Limb (tissue), 2 donors: ENCODE measurements at regions not wholly inside any gene's neighbourhood (a gene's known extent, or its start where the extent isn't known, plus 50 kb on each side); places are given as distances from the start of the nearest gene placed in this dataset.
"Not testable (repeated sequence)": the region's sequence is repeated elsewhere in the genome, so short reads cannot be mapped to it uniquely, and the experiment has no call there.

Experiments
- DNase-seq, 2 donors: peaks; one replicate each; pipeline ENCODE4 v3.0.0-alpha.2; 2016; ENCODE audit errors: extremely low spot score in 2 of 2

DNA sequence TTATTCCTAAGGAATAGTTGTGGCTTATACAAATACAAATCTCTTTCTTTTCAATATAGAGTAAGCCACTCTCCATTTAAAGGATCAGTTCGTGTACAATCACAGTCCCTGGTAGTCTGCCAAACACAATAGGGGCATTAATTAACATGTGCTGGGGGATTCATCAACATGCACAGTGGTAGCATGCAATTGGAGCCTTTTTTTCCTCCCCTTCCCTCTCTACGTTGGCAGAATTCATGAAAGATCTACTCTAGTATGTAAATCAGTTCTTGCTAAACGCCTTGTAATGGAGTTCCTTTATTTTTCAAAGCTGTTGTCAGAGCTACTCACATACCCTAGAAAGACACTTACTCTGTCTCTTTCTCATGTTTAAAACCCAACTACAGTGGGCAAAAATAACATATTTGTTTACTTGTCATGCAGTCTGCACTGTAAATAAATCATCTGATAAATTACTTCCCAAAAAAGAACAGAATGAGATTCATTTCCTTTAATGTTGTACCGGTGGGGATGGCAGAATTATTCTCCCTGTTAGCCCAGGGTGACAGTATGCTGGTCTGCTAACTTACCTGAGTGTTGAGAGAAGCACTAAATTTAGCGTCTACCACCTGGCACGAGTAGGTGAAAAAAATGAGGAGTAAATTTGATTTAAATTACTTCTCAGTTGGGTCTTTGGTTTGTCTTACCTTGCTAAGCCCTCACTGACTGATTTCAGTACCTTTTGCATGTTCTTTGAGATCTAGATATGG is 341.5 kb upstream of the CCNH start:
- DNase-seq = no peak

DNA sequence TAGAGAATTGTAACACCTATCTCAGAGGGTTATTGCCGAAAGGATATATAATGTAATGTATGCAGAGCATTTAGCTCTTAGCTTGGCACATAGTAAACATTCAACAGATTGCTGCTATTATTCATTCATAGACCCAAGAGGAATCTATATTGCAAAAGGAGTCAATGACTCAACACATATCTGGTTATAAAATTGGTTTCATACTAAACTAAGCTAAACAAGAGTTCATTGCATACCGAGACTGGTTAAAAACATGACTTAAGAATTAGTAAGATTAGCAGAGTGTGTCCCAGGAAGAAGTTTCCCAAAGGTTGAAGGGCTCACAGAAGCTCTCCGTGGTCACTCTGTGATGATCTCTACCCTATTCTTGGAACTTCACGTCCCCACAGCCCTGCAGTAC is 339.6 kb upstream of the CCNH start:
- no peak for DNase-seq

DNA sequence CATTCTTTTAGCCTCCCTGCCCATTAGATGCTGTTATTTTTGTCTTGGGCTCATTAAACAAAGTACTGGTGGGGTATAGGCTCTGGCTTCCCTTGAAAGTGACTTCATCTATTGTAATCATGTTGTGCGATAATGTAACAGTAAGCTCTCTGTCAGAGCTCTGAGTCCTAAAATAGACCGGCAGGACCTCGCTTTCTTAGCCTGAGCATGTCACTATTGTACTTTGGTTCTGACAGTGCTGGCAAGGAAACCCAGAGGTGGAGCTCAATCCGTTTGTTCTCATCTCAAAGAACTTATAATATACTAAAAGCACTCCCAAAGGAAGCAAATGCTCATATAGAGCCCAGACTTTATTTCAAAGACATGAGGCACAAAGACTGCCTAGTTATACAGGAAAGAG is 339.1 kb upstream of the CCNH start:
- no peak for DNase-seq

DNA sequence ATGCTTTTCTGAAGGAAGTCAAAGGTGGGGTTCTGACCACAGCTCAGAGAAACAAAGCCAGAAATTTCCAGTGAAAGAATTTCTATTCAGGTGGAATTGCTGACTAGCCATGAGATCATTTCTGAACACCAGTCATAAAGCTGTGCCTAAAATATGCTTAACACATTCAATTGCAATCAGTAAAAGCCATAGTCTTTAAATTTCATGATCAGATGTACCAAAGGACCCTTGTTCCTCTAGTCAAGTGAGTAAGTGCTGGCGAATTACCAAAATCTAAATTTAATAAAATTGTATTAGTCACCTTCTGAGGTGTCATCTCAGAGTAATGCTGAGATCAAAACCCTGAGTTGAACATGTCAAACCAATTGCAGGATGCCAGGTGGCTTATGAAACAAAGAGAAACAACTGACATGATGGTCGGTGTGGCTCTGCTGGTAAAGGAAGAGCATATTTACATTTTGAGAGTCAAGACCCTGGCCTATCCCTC is 334.2 kb upstream of the CCNH start:
- no peak for DNase-seq

DNA sequence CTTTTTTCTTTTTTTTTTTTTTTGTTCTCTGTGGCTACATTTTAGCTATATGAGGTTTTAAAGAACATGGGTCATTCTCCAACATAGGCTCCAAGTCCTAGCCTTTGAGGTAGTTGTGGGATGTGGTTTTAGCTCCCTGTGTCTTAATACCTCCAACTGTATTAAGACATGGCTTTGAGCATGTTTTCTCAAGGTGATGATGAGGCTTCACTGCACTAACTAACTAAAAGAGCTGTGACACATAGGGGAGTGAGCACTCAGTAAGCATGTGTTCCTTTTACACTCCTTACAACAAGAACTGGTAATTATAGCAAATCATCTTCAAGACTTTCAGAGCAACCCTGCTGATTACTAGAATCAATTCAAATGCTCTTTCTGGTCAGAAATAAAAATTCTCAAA is 333.6 kb upstream of the CCNH start:
- DNase-seq = no peak

DNA sequence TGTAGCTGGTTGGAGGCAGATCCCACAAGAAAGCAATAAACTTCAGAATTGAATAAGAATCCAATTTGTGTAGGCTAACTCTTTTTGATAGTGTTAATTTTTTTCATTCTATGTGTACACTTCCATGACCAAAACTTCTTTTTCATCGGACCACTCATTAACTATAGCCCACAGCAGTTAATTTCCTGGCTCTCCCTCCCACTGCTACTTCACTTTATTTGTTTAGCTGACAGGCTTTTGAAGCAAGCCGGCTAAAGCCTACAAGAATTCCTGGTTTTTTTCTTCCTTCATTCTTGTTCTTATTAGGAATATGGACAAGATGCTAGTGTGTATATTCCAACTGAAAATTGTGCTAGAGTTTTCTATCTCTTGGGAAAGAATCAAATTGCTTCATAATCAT is 329.2 kb upstream of the CCNH start:
- no peak for DNase-seq

DNA sequence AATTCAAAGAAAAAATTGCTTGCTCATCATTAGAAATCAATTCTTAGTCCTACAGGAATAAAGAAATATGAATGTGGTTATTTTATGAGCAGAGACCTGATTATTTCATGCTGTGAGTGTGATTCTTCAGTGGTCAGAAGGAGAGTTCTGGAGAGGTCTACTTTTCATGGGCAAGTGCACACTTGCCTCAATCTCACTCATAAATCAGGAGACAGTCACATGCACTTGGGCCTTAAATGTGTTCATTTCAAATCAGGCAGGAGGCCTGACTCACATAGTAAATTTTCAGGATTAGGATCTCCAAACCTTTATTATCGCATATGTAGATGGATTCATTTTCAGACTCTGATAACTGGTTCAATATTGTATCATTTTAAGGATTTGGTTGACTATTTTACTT is 323.2 kb upstream of the CCNH start:
- DNase-seq = no peak

DNA sequence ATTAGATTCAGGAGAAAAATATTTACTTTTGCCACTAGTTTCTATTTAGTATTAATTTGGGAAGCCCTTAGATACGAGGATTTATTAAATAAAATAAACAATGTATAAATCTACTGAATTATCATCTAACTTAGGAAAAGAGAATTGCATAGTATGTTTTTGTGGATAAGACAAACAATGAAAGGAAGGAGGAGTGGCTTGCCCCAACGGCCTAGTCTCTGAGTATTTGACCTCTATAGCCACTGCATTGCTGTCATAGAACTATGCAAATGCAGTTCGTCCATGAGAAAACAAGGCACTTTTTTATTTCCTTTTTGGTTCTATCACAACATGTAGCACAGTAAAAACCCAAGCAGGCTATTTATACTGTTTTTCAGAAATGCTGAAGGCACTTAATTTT is 321.2 kb upstream of the CCNH start:
- no peak for DNase-seq

DNA sequence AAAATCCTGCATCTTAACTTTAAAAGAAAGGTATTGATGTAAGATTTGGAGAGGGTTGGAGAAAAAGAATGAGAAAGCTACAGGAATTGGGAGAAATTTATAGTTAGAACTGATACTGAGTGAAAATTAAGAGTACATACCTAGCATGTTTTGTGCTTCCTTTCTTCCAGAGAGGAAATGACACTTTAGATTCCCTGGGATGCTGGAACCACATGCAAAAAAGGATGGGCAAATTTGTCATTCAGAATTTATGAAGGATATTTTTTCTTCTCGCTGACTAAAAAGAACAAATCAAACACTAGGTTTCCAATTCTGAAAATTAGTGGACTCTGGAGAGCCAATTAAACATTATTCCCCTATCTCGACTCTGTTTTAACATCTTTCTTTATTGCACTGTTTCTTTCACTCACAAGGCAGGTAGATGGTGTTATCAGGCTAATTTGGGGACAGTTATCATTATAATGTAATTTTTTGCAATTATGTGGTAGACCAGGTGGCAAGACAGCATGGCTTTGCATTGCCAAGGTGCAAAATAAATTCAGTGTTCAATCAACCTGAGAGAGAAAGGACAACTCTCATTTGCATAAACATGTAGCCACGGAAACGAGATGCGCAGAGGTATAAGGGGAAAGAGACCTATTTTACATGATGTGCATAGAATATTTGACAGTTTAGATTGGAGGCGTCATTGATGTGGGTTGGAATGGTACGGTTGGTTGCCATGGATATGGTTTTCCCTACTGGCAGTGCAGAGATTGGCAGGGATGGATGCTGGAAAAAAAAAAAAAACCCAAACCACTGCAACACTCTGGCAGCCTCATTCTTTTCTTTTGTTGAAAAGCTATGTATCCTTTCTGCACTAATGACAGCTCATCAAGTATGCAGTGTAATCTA is 320.4 kb upstream of the CCNH start:
- no peak for DNase-seq

DNA sequence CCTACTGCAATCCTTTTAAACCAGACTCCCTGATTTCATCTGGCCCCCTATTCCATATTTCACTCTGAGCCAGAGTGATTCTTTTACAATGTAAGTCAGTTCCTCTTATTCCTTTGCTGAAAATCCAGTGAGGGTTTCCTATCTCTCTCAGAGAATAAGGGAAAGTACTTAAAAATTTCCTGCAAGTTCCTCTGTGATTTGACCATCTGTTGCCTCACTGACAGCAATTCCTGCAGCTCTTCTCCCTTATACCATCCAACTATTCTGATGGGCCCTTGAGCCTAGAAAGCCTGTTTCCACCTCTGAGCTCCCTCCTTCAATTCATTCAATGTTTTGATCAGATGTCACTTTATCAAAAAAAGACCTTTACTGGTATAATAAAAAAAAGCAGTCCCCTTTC is 317.1 kb upstream of the CCNH start:
- DNase-seq = no peak

DNA sequence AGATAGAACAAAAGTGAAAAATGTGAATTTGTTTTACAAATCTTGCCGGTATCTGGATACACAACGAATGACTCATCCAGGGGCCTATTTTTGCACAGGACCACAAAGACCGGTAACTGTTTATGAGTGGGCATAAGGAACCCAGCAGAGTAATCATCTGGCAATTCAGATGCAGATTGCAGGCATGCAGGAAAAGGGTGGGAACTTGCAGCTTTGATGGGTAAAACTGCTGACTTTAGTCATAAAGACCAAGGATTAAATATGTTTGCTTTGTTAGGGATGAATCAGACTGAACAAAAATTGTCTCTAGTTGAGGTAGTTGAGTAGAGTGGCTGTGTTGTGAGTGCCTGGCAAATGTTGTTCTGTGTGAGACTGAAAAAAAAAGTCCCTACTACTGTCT is 309.6 kb upstream of the CCNH start:
- DNase-seq = no peak

DNA sequence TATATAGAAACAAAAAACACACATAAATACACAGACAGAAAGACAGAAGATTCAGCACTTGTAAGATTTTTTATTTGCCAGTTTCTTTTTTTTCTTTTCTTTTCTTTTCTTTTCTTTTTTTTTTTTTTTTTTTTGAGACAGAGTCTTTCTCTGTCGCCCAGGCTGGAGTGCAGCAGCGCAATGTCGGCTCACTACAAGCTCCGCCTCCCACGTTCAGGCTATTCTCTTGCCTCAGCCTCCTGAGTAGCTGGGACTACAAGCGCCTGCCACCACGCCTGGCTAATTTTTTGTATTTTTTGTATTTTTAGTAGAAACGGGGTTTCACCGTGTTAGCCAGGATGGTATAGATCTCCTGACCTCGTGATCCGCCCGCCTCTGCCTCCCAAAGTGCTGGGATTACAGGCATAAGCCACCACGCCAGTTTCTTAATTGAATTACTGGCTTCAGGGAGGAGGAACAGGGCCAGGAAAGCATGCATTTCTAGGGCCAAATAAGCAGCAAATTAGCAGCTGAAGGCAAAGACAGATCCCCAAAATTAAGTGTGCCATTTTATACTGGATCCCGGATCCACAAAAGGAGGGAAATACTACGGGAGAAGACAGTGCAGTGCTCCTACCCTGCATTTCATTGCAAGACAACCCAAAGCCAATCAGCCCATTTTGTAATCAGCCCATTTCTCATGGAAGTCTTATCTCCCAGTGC is 305.6 kb upstream of the CCNH start:
- DNase-seq = not testable (repeated sequence)

DNA sequence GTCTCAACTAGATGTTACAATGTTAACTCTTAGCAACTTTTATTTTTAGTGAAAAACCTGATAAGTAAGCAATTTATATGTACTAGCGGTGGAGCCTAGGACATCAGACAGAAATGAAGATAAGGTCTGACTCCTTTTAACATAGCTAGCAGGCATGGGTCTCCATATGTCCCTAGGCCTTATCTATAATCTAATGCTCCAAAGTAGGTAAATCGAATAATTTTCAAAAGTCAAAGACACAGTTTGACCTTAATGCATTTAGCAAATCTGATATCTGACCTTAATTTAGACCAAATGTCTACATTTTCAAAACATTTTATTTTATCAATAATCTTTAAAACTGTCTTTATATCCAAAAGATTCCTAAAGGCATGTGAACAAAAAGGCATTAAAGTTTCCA is 305.0 kb upstream of the CCNH start:
- no peak for DNase-seq

DNA sequence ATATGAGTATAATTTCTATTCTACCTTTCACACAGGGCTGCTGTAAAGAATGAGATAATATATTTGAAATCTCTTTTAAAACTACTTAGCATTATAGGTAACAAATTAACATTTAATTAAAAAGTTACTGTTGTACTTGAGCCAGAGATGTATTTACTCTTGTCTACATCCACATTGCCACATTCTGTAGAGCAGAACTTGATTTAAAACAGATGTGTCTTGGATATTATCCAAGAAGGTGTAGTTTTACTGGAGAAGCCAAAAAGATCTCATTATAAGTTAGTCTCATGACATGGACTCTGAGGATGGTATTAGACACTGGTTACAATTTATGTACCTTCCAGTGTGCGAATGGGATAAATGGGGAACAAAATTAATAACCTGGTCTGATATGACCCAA is 293.1 kb upstream of the CCNH start:
- peak in 1 of 2 donors; percentile 12 for DNase-seq

DNA sequence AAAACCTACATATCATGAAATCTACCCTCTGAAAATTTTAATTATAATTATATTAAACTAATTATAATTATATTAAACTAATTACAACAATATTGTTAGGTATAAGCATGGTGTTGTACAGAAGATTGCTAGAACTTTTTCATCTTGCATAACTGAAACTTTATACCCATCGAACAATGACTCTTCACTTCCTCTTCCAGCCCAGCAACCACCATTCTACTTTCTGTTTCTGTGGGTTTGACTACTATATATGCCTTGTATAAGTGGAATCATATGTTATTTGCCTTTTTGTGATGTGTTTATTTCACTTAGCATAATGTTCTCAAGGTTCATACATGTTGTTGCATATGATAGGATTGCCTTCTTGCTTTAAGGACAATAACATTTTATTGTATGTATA is 274.2 kb upstream of the CCNH start:
- no peak for DNase-seq

DNA sequence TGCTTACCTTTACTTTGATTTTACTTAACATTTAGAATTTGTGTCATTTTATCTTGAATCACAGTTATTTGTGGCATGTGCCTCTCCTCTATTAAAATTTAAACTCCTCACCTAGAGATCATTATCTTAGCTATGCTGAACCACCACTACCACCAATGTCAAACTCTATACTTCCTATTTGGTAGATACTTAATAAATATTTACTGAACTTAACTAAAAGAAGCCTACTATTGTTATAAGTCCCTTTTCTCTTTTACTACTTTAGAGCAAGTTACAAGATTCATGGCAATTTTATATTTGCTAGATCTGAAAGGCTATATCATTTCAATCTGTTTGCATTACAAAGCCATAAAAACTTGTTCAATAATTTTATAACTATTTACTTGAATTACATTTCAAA is 273.3 kb upstream of the CCNH start:
- no peak for DNase-seq

DNA sequence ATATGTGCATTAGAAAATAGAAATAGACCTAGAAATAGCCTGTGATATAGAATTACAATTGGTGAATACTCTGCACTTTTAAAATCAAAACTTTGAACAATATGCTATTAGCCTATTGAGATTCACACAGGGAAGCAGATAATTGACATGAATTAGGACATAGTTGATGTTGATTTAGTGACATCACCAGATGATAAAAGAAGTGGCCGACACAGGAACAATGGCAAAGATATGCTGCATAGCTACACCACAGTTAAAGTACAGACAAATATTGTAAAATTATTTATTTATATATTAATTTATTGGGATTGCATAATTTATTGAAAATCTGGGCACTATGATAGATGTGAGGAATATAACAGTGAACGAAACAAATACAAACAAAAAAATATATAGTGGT is 261.5 kb upstream of the CCNH start:
- DNase-seq = no peak

DNA sequence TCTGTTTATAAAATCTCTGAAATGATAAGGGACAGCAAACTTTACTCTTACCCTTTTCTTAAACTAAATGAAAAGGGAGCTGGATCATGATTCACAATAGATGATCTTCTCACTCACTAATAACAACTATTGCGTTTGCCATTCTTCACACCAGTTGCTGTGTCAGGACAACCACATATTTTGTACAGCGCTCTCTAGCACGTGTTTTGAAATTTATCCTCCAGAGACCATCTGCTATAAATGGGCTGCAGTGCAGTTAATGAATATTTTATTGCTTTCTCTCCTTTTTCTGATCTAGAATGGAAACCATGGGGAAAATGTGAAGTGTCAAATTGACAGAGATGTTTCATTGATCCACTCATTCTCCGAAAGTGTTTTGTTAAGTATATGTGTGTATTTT is 258.4 kb upstream of the CCNH start:
- DNase-seq = no peak

DNA sequence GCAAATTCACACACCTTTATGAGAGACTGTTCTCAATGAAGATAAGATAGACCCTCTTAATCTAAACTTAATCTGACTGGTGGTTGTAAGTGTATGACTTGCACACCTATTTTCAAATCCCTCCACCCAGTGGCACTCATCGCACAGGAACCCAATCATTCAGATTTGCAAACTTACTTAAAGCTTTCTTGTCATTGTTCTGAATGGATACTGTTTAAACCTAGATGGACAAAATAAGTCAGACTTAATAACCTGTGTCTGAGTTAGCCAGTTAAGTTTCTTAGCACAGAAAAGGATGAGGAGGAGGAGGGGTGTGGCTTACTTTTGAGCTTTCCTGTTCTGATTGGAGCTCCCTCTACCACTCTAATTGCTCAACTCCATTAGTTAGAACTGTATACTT is 252.4 kb upstream of the CCNH start:
- DNase-seq = no peak

DNA sequence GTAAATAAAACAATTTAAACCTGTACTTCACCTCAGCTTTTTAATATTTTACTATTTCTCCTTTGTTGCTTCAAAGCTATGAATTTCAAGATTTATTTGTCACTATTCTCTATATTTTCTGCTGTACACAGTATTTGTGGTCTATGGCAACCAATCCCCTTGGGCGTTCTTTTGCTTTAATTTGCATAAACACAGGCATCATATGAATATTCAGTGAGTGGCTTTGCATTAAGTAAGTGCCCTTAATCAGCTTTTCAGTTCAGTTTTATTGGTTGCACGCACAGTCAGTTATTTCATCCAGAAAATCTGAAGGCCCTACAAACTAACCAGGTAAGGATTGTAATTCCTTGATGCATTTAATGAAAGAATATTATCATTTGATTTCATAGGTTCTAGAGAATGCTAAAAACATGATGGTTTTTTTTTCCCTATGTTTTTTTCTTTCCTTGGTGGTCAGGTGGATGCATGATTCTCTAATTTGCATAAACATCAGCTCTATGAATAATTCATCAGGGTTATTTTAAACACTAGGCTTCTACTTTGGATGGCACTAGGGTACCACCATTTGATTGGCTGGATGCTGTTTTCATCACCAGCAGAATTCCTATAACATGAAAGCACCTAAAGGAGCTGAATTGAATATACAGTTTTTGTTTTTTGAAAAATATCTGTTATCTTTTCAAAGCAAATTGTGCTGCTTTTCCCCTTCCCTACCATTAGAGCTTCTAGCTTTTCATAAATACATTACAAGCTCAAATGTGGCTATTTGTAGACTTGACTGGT is 249.2 kb upstream of the CCNH start:
- DNase-seq = no peak

DNA sequence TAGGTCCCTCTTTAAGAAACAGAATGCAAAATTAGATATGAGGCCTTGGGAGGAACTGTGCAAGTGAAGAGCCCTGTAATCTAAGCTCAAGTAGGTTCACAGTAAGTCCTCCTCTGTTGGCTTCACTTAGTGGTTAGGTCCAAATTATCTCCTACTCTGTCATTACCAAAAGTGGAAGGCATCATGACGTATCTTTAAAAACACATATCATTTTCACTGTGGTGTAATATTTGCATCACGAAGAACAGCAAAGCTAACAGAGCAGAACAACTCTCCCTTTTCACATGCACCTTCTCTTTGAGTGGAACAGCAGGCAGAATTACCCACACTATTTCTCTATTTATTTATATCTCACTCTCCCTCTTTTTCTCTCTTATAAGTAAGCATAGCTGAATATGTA is 240.5 kb upstream of the CCNH start:
- no peak for DNase-seq
